A549 (cell line): ENCODE measurements at regions not wholly inside any gene's neighbourhood (a gene's known extent, or its start where the extent isn't known, plus 50 kb on each side); places are given as distances from the start of the nearest gene placed in this dataset.

Source experiments
- ATAC-seq, 2 experiments: fragments of 200-7000 bp in 1 of 2; fragments of >200 bp in 1 of 2; cut with Nextera tagmentation in 1 of 2; cut with Tn5 transposase in 1 of 2; 3 replicates each; pipeline versions ENCODE4 v1.8.0 to v1.9.1; 2018 to 2020; ENCODE audit warnings: mild to moderate bottlenecking in 1 of 2, moderate library complexity in 1 of 2
- CTCF ChIA-PET: fragments of 300-600 bp; sonication (Branson Sonifier 250); formaldehyde crosslinking; extraction: SDS; loops from one replicate; lab custom pipeline; 2021; ENCODE audit warnings: antibody characterized with exemption, inconsistent platforms; lab: Yijun Ruan, JAX
- POLR2A ChIA-PET: fragments of 350-600 bp; formaldehyde crosslinking; extraction: SDS; loops from one replicate; lab custom pipeline; 2021; ENCODE audit warnings: antibody characterized with exemption, inconsistent platforms; lab: Yijun Ruan, JAX
- DNase-seq, 2 experiments: peaks; one replicate each; pipeline versions ENCODE4 v3.0.0 to v3.0.0-alpha.2; 2011 to 2016; ENCODE audit warnings: low read depth in 1 of 2, low spot score in 1 of 2
- FAIRE-seq: peaks from 2 replicates; lab custom pipeline; 2011; peaks lifted over from hg19 to GRCh38; lab: Jason Lieb, UNC
- H3K27ac ChIP-seq, 2 experiments: fragments of >200 bp; sonication (Bioruptor Twin); formaldehyde crosslinking; 3 replicates each; pipeline ENCODE4 v1.5.1; 2016 to 2017
- H3K4me1 ChIP-seq: fragments of >200 bp; sonication (Bioruptor Twin); formaldehyde crosslinking; 3 replicates; pipeline ENCODE4 v1.6.1; 2016
- H3K4me2 ChIP-seq: fragments of >200 bp; sonication (Bioruptor Twin); formaldehyde crosslinking; 3 replicates; pipeline ENCODE4 v1.6.1; 2016
- H3K4me3 ChIP-seq: fragments of >200 bp; sonication (Bioruptor Twin); formaldehyde crosslinking; 3 replicates; pipeline ENCODE4 v1.5.1; 2016
- H3K9me3 ChIP-seq: fragments of >200 bp; sonication (Bioruptor Twin); formaldehyde crosslinking; 3 replicates; pipeline ENCODE4 v1.6.1; 2016
- BHLHE40 ChIP-seq: IDR thresholded peaks from 2 replicates; pipeline ENCODE4 v1.6.1; 2012; ENCODE audit warnings: low read depth, low read length, inconsistent platforms
- CBX2 ChIP-seq: fragments of 200-600 bp; sonication (generic); IDR thresholded peaks from 2 replicates; pipeline ENCODE4 v1.6.1; 2016; ENCODE audit warnings: low read depth, mild to moderate bottlenecking, borderline replicate concordance
- CBX8 ChIP-seq: fragments of 200-600 bp; sonication (generic); IDR thresholded peaks from 2 replicates; pipeline ENCODE4 v1.6.1; 2016
- CEBPB ChIP-seq, 2 experiments: fragments of >200 bp in 1 of 2; sonication (Bioruptor Twin) in 1 of 2; formaldehyde crosslinking in 1 of 2; IDR thresholded peaks; 2 replicates each; pipeline ENCODE4 v1.6.1; 2012 to 2016
- CHD4 ChIP-seq: fragments of 200-600 bp; sonication (generic); IDR thresholded peaks from 2 replicates; pipeline ENCODE4 v1.6.1; 2016; ENCODE audit warnings: antibody characterized with exemption, mild to moderate bottlenecking, borderline replicate concordance
- CTCF ChIP-seq: fragments of >200 bp; sonication (Bioruptor Twin); formaldehyde crosslinking; IDR thresholded peaks from 3 replicates; pipeline ENCODE4 v1.5.1; 2016
- E2F6 ChIP-seq: IDR thresholded peaks from 2 replicates; pipeline ENCODE4 v1.6.1; 2012; ENCODE audit warnings: low read depth, borderline replicate concordance
- EHF ChIP-seq: fragments of 250-450 bp; sonication (Bioruptor Pico); IDR thresholded peaks from 2 replicates; pipeline ENCODE4 v1.5.0; 2020; ENCODE audit warnings: mild to moderate bottlenecking
- EHMT2 ChIP-seq: fragments of 200-600 bp; sonication (generic); IDR thresholded peaks from 2 replicates; pipeline ENCODE4 v1.6.1; 2016; ENCODE audit warnings: antibody characterized with exemption, low read depth, mild to moderate bottlenecking, moderate library complexity
- EP300 ChIP-seq, 2 experiments: fragments of >200 bp; sonication (Bioruptor Twin); formaldehyde crosslinking; IDR thresholded peaks; 2 replicates in 1 of 2; 3 replicates in 1 of 2; pipeline ENCODE4 v1.6.1; 2016 to 2017
- ESRRA ChIP-seq: fragments of 150-350 bp; IDR thresholded peaks from 2 replicates; pipeline ENCODE4 v1.6.1; 2014; ENCODE audit warnings: mild to moderate bottlenecking, low read length, borderline replicate concordance
- FOSL2 ChIP-seq, 2 experiments: fragments of 450-650 bp in 1 of 2; fragments of >200 bp in 1 of 2; sonication (Bioruptor Twin) in 1 of 2; formaldehyde crosslinking; IDR thresholded peaks; 2 replicates each; pipeline versions ENCODE4 v1.5.0 to v1.6.1; 2016 to 2020; ENCODE audit warnings: mild to moderate bottlenecking in 1 of 2, moderate library complexity in 1 of 2
- GATA3 ChIP-seq: IDR thresholded peaks from 2 replicates; pipeline ENCODE4 v1.6.1; 2012; ENCODE audit warnings: borderline replicate concordance
- HDAC2 ChIP-seq: fragments of 200-600 bp; sonication (generic); IDR thresholded peaks from 2 replicates; pipeline ENCODE4 v1.6.1; 2016
- HES2 ChIP-seq: fragments of >200 bp; sonication (Bioruptor Twin); formaldehyde crosslinking; IDR thresholded peaks from 2 replicates; pipeline ENCODE4 v1.6.1; 2016
- HEYL ChIP-seq: fragments of 250-450 bp; sonication (Bioruptor Pico); IDR thresholded peaks from 2 replicates; pipeline ENCODE4 v1.8.0; 2021; ENCODE audit warnings: mild to moderate bottlenecking, moderate library complexity
- JUNB ChIP-seq: fragments of >200 bp; sonication (Bioruptor Twin); formaldehyde crosslinking; IDR thresholded peaks from 2 replicates; pipeline ENCODE4 v1.6.1; 2016
- KDM5A ChIP-seq: fragments of 200-600 bp; sonication (generic); IDR thresholded peaks from 2 replicates; pipeline ENCODE4 v1.6.1; 2016; ENCODE audit warnings: antibody characterized with exemption, mild to moderate bottlenecking
- MAZ ChIP-seq: fragments of 150-350 bp; IDR thresholded peaks from 2 replicates; pipeline ENCODE4 v1.6.1; 2014; ENCODE audit warnings: antibody characterized with exemption, low read depth, low read length, borderline replicate concordance
- NFE2L2 ChIP-seq: fragments of 150-350 bp; conservative IDR thresholded peaks from 2 replicates; pipeline ENCODE4 v1.6.1; 2014; ENCODE audit warnings: low read length
- NR3C1 ChIP-seq: fragments of >200 bp; sonication (Bioruptor Twin); formaldehyde crosslinking; IDR thresholded peaks from 3 replicates; pipeline ENCODE4 v1.6.1; 2017
- PHF8 ChIP-seq: fragments of 200-600 bp; sonication (generic); IDR thresholded peaks from 2 replicates; pipeline ENCODE4 v1.6.1; 2016; ENCODE audit warnings: low read depth, mild to moderate bottlenecking, antibody characterized with exemption, moderate library complexity, borderline replicate concordance
- POLR2A ChIP-seq: IDR thresholded peaks from 2 replicates; pipeline ENCODE4 v1.6.1; 2012; ENCODE audit warnings: mild to moderate bottlenecking, low read length
- POLR2AphosphoS2 ChIP-seq: conservative IDR thresholded peaks from 2 replicates; pipeline ENCODE4 v1.6.1; 2012; ENCODE audit warnings: low read length, improper control_type of control experiment, inconsistent platforms
- RAD21 ChIP-seq, 2 experiments: fragments of >200 bp in 1 of 2; sonication (Bioruptor Twin) in 1 of 2; formaldehyde crosslinking in 1 of 2; IDR thresholded peaks in 1 of 2; conservative IDR thresholded peaks in 1 of 2; 2 replicates in 1 of 2; 3 replicates in 1 of 2; pipeline ENCODE4 v1.6.1; 2012 to 2018; ENCODE audit warnings: inconsistent platforms in 1 of 2
- RARB ChIP-seq: fragments of 250-450 bp; sonication (Bioruptor Pico); IDR thresholded peaks from 2 replicates; pipeline ENCODE4 v1.8.0; 2021; ENCODE audit warnings: mild to moderate bottlenecking, moderate library complexity
- RCOR1 ChIP-seq: fragments of 150-350 bp; IDR thresholded peaks from 2 replicates; pipeline ENCODE4 v1.6.1; 2014; ENCODE audit warnings: antibody characterized with exemption, low read length, low read depth
- REST ChIP-seq: fragments of 200-600 bp; sonication (generic); IDR thresholded peaks from 2 replicates; pipeline ENCODE4 v1.6.1; 2016; ENCODE audit warnings: antibody characterized with exemption, mild to moderate bottlenecking, moderate library complexity
- RFX5 ChIP-seq: fragments of 450-650 bp; IDR thresholded peaks from 2 replicates; pipeline ENCODE4 v1.7.1; 2014; ENCODE audit warnings: antibody characterized with exemption, mild to moderate bottlenecking, moderate library complexity
- RNF2 ChIP-seq: fragments of 200-600 bp; sonication (generic); IDR thresholded peaks from 2 replicates; pipeline ENCODE4 v1.6.1; 2016; ENCODE audit warnings: low read depth, mild to moderate bottlenecking, antibody characterized with exemption, moderate library complexity, borderline replicate concordance
- ZC3H11A ChIP-seq: fragments of 450-650 bp; IDR thresholded peaks from 2 replicates; pipeline ENCODE4 v1.6.1; 2014; ENCODE audit warnings: antibody characterized with exemption, mild to moderate bottlenecking
- ZNF302 ChIP-seq: fragments of 250-450 bp; sonication (Bioruptor Pico); IDR thresholded peaks from 2 replicates; pipeline ENCODE4 v1.9.0; 2021; ENCODE audit warnings: inconsistent platforms, mild to moderate bottlenecking, moderate library complexity
- WGBS: methylation state at CpG from one replicate; pipeline ENCODE4 v1.1.6; 2017; ENCODE audit errors: missing lambda C conversion rate; 5-methylcytosine and 5-hydroxymethylcytosine counted together
- TF ChIP-seq, protein P1 (sequence below): IDR thresholded peaks from 2 replicates; pipeline ENCODE4 v1.6.1; 2012
- TF ChIP-seq, protein P2 (sequence below): fragments of 250-450 bp; sonication (Bioruptor Pico); IDR thresholded peaks from 2 replicates; pipeline ENCODE4 v1.5.0; 2021; ENCODE audit warnings: mild to moderate bottlenecking, moderate library complexity, borderline replicate concordance

DNA sequence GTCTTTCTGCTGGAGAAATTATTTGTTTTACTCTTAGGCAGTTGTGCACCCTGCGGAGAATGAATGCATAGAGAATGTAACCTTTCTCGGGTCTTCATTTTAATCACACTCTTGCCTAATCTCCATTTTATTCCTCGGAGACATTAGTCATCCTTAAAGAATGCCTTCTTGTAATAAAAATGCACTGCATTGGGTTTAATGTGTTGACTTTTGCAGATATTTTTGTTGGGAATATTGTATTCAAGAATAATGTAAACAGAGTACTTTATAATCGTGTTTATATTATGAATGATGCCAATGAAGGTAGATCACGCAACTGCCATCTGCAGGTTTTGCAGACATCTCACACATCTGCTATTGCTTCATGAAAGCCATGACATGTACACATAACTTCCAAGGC, 1093.9 kb upstream of the CDH6 start:
- no peak for FAIRE-seq
- H3K4me1 ChIP-seq: peaks cover 31% of the 10 kb centered on the region
- DNase-seq: peak; percentile 24 to 87
- CTCF ChIA-PET: interaction anchor here (1.0 kb wide), 1 partner anchor 59 kb away, joined by 3 read pairs; no protein-coding TSS in a partner anchor
- H3K4me2 ChIP-seq: peak overlapping the region; percentile 55
- peak; percentile 87 to 94 for ATAC-seq
- H3K27ac ChIP-seq: peak overlapping the region; percentile 59 to 77; a peak in 4 of 6 replicates
- under 1% methylated on average over 5 of the region's 5 CpGs for WGBS
- POLR2A ChIA-PET: no interaction called here
- no peak overlapping the region for H3K4me3 ChIP-seq
- no peaks in the 10 kb centered on the region for H3K9me3 ChIP-seq
- TF ChIP-seq, protein P1, sequence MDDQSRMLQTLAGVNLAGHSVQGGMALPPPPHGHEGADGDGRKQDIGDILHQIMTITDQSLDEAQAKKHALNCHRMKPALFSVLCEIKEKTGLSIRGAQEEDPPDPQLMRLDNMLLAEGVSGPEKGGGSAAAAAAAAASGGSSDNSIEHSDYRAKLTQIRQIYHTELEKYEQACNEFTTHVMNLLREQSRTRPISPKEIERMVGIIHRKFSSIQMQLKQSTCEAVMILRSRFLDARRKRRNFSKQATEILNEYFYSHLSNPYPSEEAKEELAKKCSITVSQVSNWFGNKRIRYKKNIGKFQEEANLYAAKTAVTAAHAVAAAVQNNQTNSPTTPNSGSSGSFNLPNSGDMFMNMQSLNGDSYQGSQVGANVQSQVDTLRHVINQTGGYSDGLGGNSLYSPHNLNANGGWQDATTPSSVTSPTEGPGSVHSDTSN: 0 out of 2 replicates have a peak, but pooled peaks have one; percentile 23
- TF ChIP-seq HDAC2: no peak
- peak; percentile 94 for TF ChIP-seq JUNB
- peak; percentile 78; the same call in 1 of the 2 replicates for TF ChIP-seq HES2
- peak; percentile 87 to 91; a peak in 4 of 5 replicates for TF ChIP-seq EP300 (IDR thresholded peaks at IDR 0.05)
- peak; percentile 94 for TF ChIP-seq GATA3
- no peak for TF ChIP-seq PHF8
- TF ChIP-seq CTCF: no peak
- TF ChIP-seq CHD4: no peak
- no peak for TF ChIP-seq ZNF302 (CRISPR knock-in tag)
- TF ChIP-seq CBX2: no peak
- no peak for TF ChIP-seq MAZ
- no peak for TF ChIP-seq REST
- no peak for TF ChIP-seq POLR2A
- no peak for TF ChIP-seq BHLHE40
- no peak for TF ChIP-seq RARB (CRISPR knock-in tag)
- TF ChIP-seq KDM5A: no peak
- TF ChIP-seq NFE2L2: no peak
- no peak for TF ChIP-seq EHF (CRISPR knock-in tag)
- no peak for TF ChIP-seq E2F6
- TF ChIP-seq EHMT2: no peak
- TF ChIP-seq RAD21 (conservative IDR thresholded peaks at IDR 0.05 in 1 of 2, IDR thresholded peaks at IDR 0.05 in 1 of 2): peak in 1 of 2 experiments; percentile 54; a peak in 4 of 5 replicates
- TF ChIP-seq FOSL2 (IDR thresholded peaks at IDR 0.05): peak; percentile 70
- TF ChIP-seq FOSL2 (CRISPR knock-in tag; IDR thresholded peaks at IDR 0.05): peak; percentile 93
- no peak for TF ChIP-seq ZC3H11A
- TF ChIP-seq, protein P2, sequence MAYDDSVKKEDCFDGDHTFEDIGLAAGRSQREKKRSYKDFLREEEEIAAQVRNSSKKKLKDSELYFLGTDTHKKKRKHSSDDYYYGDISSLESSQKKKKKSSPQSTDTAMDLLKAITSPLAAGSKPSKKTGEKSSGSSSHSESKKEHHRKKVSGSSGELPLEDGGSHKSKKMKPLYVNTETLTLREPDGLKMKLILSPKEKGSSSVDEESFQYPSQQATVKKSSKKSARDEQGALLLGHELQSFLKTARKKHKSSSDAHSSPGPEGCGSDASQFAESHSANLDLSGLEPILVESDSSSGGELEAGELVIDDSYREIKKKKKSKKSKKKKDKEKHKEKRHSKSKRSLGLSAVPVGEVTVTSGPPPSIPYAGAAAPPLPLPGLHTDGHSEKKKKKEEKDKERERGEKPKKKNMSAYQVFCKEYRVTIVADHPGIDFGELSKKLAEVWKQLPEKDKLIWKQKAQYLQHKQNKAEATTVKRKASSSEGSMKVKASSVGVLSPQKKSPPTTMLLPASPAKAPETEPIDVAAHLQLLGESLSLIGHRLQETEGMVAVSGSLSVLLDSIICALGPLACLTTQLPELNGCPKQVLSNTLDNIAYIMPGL (CRISPR knock-in tag): no peak
- no peak for TF ChIP-seq RNF2
- TF ChIP-seq RFX5: no peak
- TF ChIP-seq RCOR1: no peak
- TF ChIP-seq CEBPB (IDR thresholded peaks at IDR 0.05): peak; percentile 92 to 95
- TF ChIP-seq HEYL (CRISPR knock-in tag): no peak
- no peak for TF ChIP-seq POLR2AphosphoS2
- no peak for TF ChIP-seq CBX8
- no peak for TF ChIP-seq ESRRA
- no peak for TF ChIP-seq NR3C1
